Heart left ventricle (tissue), 16 donors: ENCODE measurements at regions not wholly inside any gene's neighbourhood (a gene's known extent, or its start where the extent isn't known, plus 50 kb on each side); places are given as distances from the start of the nearest gene placed in this dataset.

Source experiments
- ATAC-seq, 4 donors: fragments of 200-7000 bp; cut with Tn5 transposase; one replicate each; pipeline ENCODE4 v1.9.1; 2020 to 2022; ENCODE audit warnings: moderate library complexity in 4 of 4, mild to moderate bottlenecking in 3 of 4, moderate number of reproducible peaks in 1 of 4
- DNase-seq, 5 donors: peaks; one replicate each; pipeline ENCODE4 v3.0.0-alpha.2; 2020
- H3K27ac ChIP-seq, 12 donors: fragments of 200-600 bp; sonication (generic) in 4 of 12; one replicate each; pipeline versions ENCODE4 v1.5.0 to v1.8.0; 2016 to 2022; ENCODE audit warnings: mild to moderate bottlenecking in 2 of 12
- H3K27me3 ChIP-seq, 9 donors: fragments of 200-600 bp; sonication (generic) in 2 of 9; one replicate each; pipeline versions ENCODE4 v1.5.1 to v1.8.0; 2016 to 2022; ENCODE audit warnings: mild to moderate bottlenecking in 3 of 9
- H3K36me3 ChIP-seq, 9 donors: fragments of 200-600 bp; sonication (generic) in 2 of 9; one replicate each; pipeline versions ENCODE4 v1.5.0 to v1.8.0; 2018 to 2022; ENCODE audit warnings: mild to moderate bottlenecking in 2 of 9
- H3K4me1 ChIP-seq, 12 donors: fragments of 200-600 bp; sonication (generic) in 4 of 12; one replicate each; pipeline versions ENCODE4 v1.5.0 to v1.8.0; 2016 to 2022; ENCODE audit warnings: mild to moderate bottlenecking in 3 of 12
- H3K4me3 ChIP-seq, 12 donors: fragments of 200-600 bp; sonication (generic) in 4 of 12; one replicate each; pipeline versions ENCODE4 v1.5.0 to v1.8.0; 2017 to 2022; ENCODE audit warnings: mild to moderate bottlenecking in 9 of 12, moderate library complexity in 4 of 12
- H3K9me3 ChIP-seq, 12 donors: fragments of 200-600 bp; sonication (generic) in 4 of 12; one replicate each; pipeline versions ENCODE4 v1.5.0 to v1.8.0; 2016 to 2022; ENCODE audit warnings: mild to moderate bottlenecking in 1 of 12
- CTCF ChIP-seq, 12 donors: fragments of 200-600 bp; sonication (generic) in 4 of 12; IDR thresholded peaks; one replicate each; pipeline versions ENCODE4 v1.5.0 to v1.8.0; 2018 to 2022; ENCODE audit warnings: antibody characterized with exemption in 12 of 12, mild to moderate bottlenecking in 5 of 12
- POLR2A ChIP-seq, 2 donors: fragments of 450-650 bp; IDR thresholded peaks; one replicate each; pipeline ENCODE4 v1.6.1; 2017; ENCODE audit warnings: antibody characterized with exemption in 2 of 2, mild to moderate bottlenecking in 2 of 2, moderate library complexity in 2 of 2
- WGBS, 4 donors: extraction: QIAGEN DNeasy Blood & Tissue Kit in 2 of 4; methylation state at CpG; one replicate each; pipeline versions ENCODE4 v1.1.5 to v1.1.7; 2013 to 2018; 5-methylcytosine and 5-hydroxymethylcytosine counted together
- intact Hi-C, 10 donors: fragments of 100-400 bp; cut with DNase I; formaldehyde crosslinking; loops; one replicate each; pipeline versions ENCODE4 v1.11.1 to v1.14.2; 2022
- donor health status: ischemic (EF 13 %, LVEDD 7.1; RV severe dilation, severe dysfunction).
- donor health status: healthy with polysubstance abuse.
- donor health status: DM: no; HTN: yes; CAD: no.
- donor health status: DM: no; HTN: no; CAD: no.
- donor health status: ischemic (EF 25% LVEDD 6.9; RV normal size, moderate dysfunction).
- donor health status: ischemic (EF 25% LVEDD 5.7; RV mildly dilated, moderate dysfunction).
- donor health status: healthy.
- donor health status: DM: yes; HTN: yes; CAD: no.
- donor health status: ischemic (EF 35%, LVEDD 5.7; RV mildly dilated, moderate dysfunction).
- donor health status: nonischemic (EF 11% LVEDD 7.7; RV severe dilation, severe dysfunction).
- donor health status: DM: yes; HTN: yes; CAD: no.
- donor health status: PGD.
- donor health status: ischemic (EF 29% LVEDD 5.4; RV normal size, mild dysfunction).
- donor health status: nonischemic (EF 23%, LVEDD 6.1; RV moderate dilation, normal function).

- TF ChIP-seq POLR2A (IDR thresholded peaks at IDR 0.05) (no peak), CTCF (IDR thresholded peaks at IDR 0.05) (no peak)
- intact Hi-C loops: no loop called here
- Histone ChIP-seq H3K4me3 (no peak overlapping the region), H3K27ac (no peak overlapping the region), H3K36me3 (no peaks in the 10 kb centered on the region), H3K4me1 (peaks cover 0 to 3% (median 0%) of the 10 kb centered on the region in 12 donors), H3K9me3 (peaks cover 0 to 5% (median 0%) of the 10 kb centered on the region in 12 donors), H3K27me3 (no peaks in the 10 kb centered on the region)
- DNase-seq (no peak), ATAC-seq (no peak)
Measured at GRCh38 chr4:130486186-130486585, 1390.2 kb downstream of the C4orf33 start.

- TF ChIP-seq POLR2A (IDR thresholded peaks at IDR 0.05) (no peak), CTCF (IDR thresholded peaks at IDR 0.05) (no peak)
- DNase-seq (no peak), ATAC-seq (no peak)
- Histone ChIP-seq H3K4me1 (peaks cover 0 to 3% (median 0%) of the 10 kb centered on the region in 12 donors), H3K9me3 (peaks cover 0 to 5% (median 0%) of the 10 kb centered on the region in 12 donors), H3K4me3 (no peak overlapping the region), H3K27ac (no peak overlapping the region), H3K36me3 (no peaks in the 10 kb centered on the region), H3K27me3 (no peaks in the 10 kb centered on the region)
- intact Hi-C loops: no loop called here
Measured at GRCh38 chr4:130486841-130487240, 1390.9 kb downstream of the C4orf33 start.

- no peak for ATAC-seq
Measured at GRCh38 chr4:130510661-130511060, 1414.7 kb downstream of the C4orf33 start.

GRCh38 chr4:130511776-130512175 is 1415.8 kb downstream of the C4orf33 start:
- Histone ChIP-seq H3K4me1 (no peaks in the 10 kb centered on the region), H3K36me3 (no peaks in the 10 kb centered on the region), H3K27me3 (no peaks in the 10 kb centered on the region), H3K9me3 (no peaks in the 10 kb centered on the region), H3K27ac (no peak overlapping the region), H3K4me3 (no peak overlapping the region)
- WGBS, 4 donors: 43 to 51% (median 48%) methylated on average over 5 of the region's 5 CpGs
- DNase-seq: no peak
- ATAC-seq: no peak
- TF ChIP-seq POLR2A (IDR thresholded peaks at IDR 0.05) (no peak), CTCF (IDR thresholded peaks at IDR 0.05) (no peak)
- intact Hi-C loops: no loop called here

More at GRCh38 chr4:130510661-130511060, 1414.7 kb downstream of the C4orf33 start:
- intact Hi-C loops: no loop called here
- 83 to 87% (median 84%) methylated on average over 3 of the region's 3 CpGs for whole genome bisulfite sequencing, 4 donors
- Histone ChIP-seq H3K36me3 (no peaks in the 10 kb centered on the region), H3K27me3 (no peaks in the 10 kb centered on the region), H3K9me3 (no peaks in the 10 kb centered on the region), H3K4me1 (no peaks in the 10 kb centered on the region), H3K27ac (no peak overlapping the region), H3K4me3 (no peak overlapping the region)
- no peak for DNase-seq
- TF ChIP-seq POLR2A (IDR thresholded peaks at IDR 0.05) (no peak), CTCF (IDR thresholded peaks at IDR 0.05) (no peak)
